ENCODE measurements at regions not wholly inside any gene's neighbourhood (a gene's known extent, or its start where the extent isn't known, plus 50 kb on each side); places are given as distances from the start of the nearest gene placed in this dataset.

DNA sequence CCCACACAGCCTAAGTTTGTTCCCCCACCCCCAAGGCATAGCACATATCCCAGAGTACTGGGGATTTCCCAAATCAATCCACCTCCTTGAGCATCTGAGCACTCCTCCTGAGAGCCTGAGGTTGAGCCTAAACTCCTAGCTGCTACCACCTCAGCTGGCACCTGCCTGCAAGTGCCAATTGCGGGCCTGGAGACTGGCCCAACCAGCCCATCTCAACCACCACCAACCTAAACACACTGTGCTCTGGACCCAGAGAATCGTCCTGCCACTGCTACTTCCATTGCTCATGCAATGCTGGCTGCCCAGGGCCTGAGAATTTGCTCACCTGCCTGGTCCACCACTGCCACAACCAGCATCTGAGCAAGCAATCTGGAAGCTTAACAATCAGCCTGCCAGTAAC is 177.1 kb downstream of the FGF13 start:
- no peak for DNase-seq (ENCODE audit: low read depth in 4 of 6, low spot score in 6 of 6)
- no peaks in the 10 kb centered on the region for H3K4me1 ChIP-seq (ENCODE audit: control insufficient read depth, insufficient read depth, low read length)
- no peak overlapping the region for H3K4me3 ChIP-seq (ENCODE audit: low read depth, low read length)
- H3K36me3 ChIP-seq (ENCODE audit: control insufficient read depth, insufficient read depth, low read length) = no peaks in the 10 kb centered on the region
- WGBS (ENCODE audit: insufficient coverage) = 52% methylated on average over 2 of the region's 2 CpGs
- H3K27me3 ChIP-seq (ENCODE audit: control insufficient read depth, insufficient read depth, low read length) = no peaks in the 10 kb centered on the region
- H3K27ac ChIP-seq (ENCODE audit: low read depth, low read length) = no peak overlapping the region
- H3K9me3 ChIP-seq (ENCODE audit: control insufficient read depth, insufficient read depth, low read length) = no peaks in the 10 kb centered on the region

DNA sequence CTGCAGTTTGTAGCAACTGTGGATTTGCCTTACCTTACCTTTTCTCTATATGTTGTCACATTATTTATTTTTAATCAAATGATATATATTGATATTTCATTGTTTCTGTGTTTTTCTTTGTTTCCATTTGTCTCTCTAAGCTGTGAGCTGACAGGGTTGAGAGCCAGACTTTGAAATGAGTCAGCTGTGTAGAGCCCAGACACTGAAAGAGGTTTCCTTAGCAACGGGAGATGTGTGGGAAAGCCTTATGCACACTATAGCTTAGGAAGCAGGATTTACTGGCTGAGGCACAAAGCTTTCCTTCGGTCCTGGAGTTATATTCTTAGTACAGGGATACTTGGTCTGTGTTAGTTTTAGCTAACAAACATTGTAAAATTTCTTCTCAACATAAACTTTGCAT is 192.2 kb downstream of the FGF13 start:
- H3K36me3 ChIP-seq (ENCODE audit: control insufficient read depth, insufficient read depth, low read length) = no peaks in the 10 kb centered on the region
- no peaks in the 10 kb centered on the region for H3K4me1 ChIP-seq (ENCODE audit: control insufficient read depth, insufficient read depth, low read length)
- 40% methylated on average over 1 of the region's 2 CpGs for WGBS (ENCODE audit: insufficient coverage)
- peak; percentile 35 to 95 (median 60) for DNase-seq (ENCODE audit: low read depth in 4 of 6, low spot score in 6 of 6)
- H3K4me3 ChIP-seq (ENCODE audit: low read depth, low read length) = no peak overlapping the region
- H3K27me3 ChIP-seq (ENCODE audit: control insufficient read depth, insufficient read depth, low read length) = no peaks in the 10 kb centered on the region
- H3K9me3 ChIP-seq (ENCODE audit: control insufficient read depth, insufficient read depth, low read length) = no peaks in the 10 kb centered on the region
- no peak overlapping the region for H3K27ac ChIP-seq (ENCODE audit: low read depth, low read length)

DNA sequence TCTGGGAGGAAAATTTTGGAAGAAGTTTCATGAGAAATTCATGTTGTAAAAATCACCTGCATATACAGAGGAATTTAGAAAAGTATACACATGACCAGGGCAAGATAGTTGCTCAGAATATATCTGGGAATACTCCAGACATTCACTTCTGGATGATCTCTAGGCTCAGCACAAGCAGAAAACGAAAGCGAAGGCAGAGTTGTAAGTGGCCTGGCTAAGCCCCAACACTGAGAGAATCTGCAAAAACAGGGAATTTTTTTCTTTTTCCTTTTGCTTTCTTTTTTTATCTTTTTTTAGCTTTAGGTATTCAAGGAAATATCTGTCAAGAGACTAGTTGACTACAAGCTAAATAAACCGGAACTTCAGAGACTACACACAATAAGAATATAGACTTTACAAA is 207.2 kb downstream of the FGF13 start:
- no peak overlapping the region for H3K27ac ChIP-seq (ENCODE audit: low read depth, low read length)
- WGBS (ENCODE audit: insufficient coverage) = no CpG with 5 or more reads among the region's 3 CpGs
- no peaks in the 10 kb centered on the region for H3K36me3 ChIP-seq (ENCODE audit: control insufficient read depth, insufficient read depth, low read length)
- no peak for DNase-seq (ENCODE audit: low read depth in 4 of 6, low spot score in 6 of 6)
- H3K9me3 ChIP-seq (ENCODE audit: control insufficient read depth, insufficient read depth, low read length) = peaks cover 2% of the 10 kb centered on the region
- no peaks in the 10 kb centered on the region for H3K27me3 ChIP-seq (ENCODE audit: control insufficient read depth, insufficient read depth, low read length)
- H3K4me1 ChIP-seq (ENCODE audit: control insufficient read depth, insufficient read depth, low read length) = no peaks in the 10 kb centered on the region
- H3K4me3 ChIP-seq (ENCODE audit: low read depth, low read length) = no peak overlapping the region

DNA sequence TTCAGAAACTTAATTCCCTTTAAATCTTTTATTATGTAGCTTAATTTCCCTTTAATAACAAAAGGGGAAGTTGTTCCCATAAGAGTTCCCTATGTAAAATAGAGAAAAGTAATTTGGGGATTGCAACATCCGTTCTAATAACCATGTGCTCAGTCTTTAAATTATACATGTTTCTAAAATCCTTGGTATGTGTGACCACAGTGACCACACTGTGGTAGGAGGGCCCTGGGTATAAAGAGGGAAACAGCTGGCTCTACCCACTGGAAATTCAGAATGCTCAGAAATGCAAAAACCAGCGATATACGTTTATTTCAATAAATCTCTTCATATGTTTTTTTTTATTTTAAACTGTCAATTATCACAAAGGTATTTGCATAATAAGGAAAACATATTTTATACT is 219.1 kb downstream of the FGF13 start:
- no peaks in the 10 kb centered on the region for H3K27me3 ChIP-seq (ENCODE audit: control insufficient read depth, insufficient read depth, low read length)
- no CpG with 5 or more reads among the region's 3 CpGs for WGBS (ENCODE audit: insufficient coverage)

DNA sequence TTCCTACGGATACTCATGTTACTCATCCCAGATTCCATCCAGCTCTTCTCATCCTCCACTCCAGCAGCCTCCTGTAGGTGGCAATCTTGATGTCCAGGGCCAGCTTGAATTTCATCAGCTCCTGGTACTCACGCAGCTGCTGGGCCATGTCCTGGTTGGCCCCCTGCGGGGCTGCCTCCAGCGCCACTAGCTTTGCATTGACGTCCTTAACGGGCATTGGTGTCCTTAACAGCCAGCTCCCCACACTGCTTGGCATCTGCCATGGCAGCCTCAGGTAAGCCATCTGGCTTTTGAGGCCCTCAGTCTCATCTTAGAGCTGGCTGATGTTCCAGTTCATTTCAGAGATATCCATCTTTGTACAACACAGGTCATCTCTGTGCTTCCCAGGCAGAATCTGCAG is 223.7 kb downstream of the FGF13 start:
- no peak overlapping the region for H3K27ac ChIP-seq (ENCODE audit: low read depth, low read length)
- H3K4me1 ChIP-seq (ENCODE audit: control insufficient read depth, insufficient read depth, low read length) = no peaks in the 10 kb centered on the region
- no peak for DNase-seq (ENCODE audit: low read depth in 4 of 6, low spot score in 6 of 6)
- H3K9me3 ChIP-seq (ENCODE audit: control insufficient read depth, insufficient read depth, low read length) = no peaks in the 10 kb centered on the region
- no peaks in the 10 kb centered on the region for H3K36me3 ChIP-seq (ENCODE audit: control insufficient read depth, insufficient read depth, low read length)
- H3K27me3 ChIP-seq (ENCODE audit: control insufficient read depth, insufficient read depth, low read length) = peaks cover 3% of the 10 kb centered on the region
- H3K4me3 ChIP-seq (ENCODE audit: low read depth, low read length) = no peak overlapping the region
- 78% methylated on average over 6 of the region's 6 CpGs for WGBS (ENCODE audit: insufficient coverage)

More for the DNA sequence above, 219.1 kb downstream of the FGF13 start:
- Histone ChIP-seq H3K4me3 (ENCODE audit: low read depth, low read length) (no peak overlapping the region), H3K4me1 (ENCODE audit: control insufficient read depth, insufficient read depth, low read length) (no peaks in the 10 kb centered on the region), H3K36me3 (ENCODE audit: control insufficient read depth, insufficient read depth, low read length) (no peaks in the 10 kb centered on the region), H3K27ac (ENCODE audit: low read depth, low read length) (no peak overlapping the region), H3K9me3 (ENCODE audit: control insufficient read depth, insufficient read depth, low read length) (no peaks in the 10 kb centered on the region)
- DNase-seq (ENCODE audit: low read depth in 4 of 6, low spot score in 6 of 6) = no peak

DNA sequence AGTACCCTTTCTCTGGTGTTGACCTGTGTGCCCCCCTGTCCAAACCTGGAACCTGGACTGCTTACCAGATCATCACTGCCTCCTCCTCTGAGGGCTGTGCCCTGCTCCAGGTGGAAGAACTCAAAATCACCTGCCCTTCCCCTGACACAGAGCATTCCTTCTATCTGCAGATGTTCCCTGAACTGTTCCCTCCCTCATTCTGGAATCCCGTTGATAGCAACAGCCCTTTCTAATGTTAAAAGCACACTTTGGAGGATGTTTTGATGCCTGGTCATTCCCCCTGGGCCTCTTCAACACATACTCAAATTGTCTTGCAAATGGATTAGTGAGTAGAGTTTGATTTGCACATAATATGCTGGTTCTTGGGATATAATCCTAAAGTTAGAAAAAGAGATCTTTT is 225.8 kb downstream of the FGF13 start:
- Histone ChIP-seq H3K9me3 (ENCODE audit: control insufficient read depth, insufficient read depth, low read length) (no peaks in the 10 kb centered on the region), H3K4me3 (ENCODE audit: low read depth, low read length) (no peak overlapping the region), H3K27me3 (ENCODE audit: control insufficient read depth, insufficient read depth, low read length) (peaks cover 3% of the 10 kb centered on the region), H3K4me1 (ENCODE audit: control insufficient read depth, insufficient read depth, low read length) (no peaks in the 10 kb centered on the region), H3K36me3 (ENCODE audit: control insufficient read depth, insufficient read depth, low read length) (no peaks in the 10 kb centered on the region), H3K27ac (ENCODE audit: low read depth, low read length) (no peak overlapping the region)
- no peak for DNase-seq (ENCODE audit: low read depth in 4 of 6, low spot score in 6 of 6)
- WGBS (ENCODE audit: insufficient coverage) = no CpG with 5 or more reads among the region's 1 CpG

DNA sequence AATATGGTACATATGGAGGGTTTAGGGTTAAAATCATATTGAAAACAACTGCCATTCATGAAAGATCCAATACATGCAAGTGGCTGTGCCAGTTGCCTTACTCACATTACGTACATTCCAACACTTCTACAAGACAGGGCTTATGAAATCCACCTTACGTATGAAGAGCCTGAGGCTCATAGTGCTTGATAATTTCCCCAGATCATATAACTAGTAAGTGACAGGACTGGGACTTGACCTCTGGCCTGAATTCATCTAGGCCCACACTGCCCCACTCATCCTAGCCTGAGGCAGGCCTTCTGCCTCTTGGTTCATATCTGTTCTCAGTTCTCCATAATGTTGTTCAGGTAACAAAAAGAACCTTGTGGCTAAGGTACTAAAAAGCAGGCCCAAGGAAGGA is 226.3 kb downstream of the FGF13 start:
- 76% methylated on average over 2 of the region's 2 CpGs for WGBS (ENCODE audit: insufficient coverage)

DNA sequence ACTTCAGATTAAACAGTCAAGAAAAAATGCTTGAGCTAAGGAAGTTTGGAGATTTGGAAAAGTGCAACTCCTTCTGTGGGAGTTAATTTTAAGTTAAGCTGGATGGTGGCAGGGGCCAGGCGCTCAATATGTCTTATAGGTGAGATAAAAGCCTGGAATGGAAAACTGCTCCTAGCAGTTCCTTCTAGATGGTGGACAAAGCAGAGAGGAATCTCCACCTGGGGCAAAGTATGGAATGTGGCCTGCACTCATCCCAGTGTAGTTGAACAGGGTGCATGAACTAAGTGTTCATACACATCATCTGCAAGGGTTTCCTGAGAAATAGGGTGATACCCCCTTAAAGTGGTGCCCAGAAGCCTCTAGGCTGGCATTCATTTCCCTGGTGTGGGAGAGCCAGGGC is 227.1 kb downstream of the FGF13 start:
- H3K27ac ChIP-seq (ENCODE audit: low read depth, low read length) = no peak overlapping the region
- H3K27me3 ChIP-seq (ENCODE audit: control insufficient read depth, insufficient read depth, low read length) = peaks cover 3% of the 10 kb centered on the region
- no peaks in the 10 kb centered on the region for H3K9me3 ChIP-seq (ENCODE audit: control insufficient read depth, insufficient read depth, low read length)
- H3K4me3 ChIP-seq (ENCODE audit: low read depth, low read length) = no peak overlapping the region
- H3K36me3 ChIP-seq (ENCODE audit: control insufficient read depth, insufficient read depth, low read length) = no peaks in the 10 kb centered on the region
- no peaks in the 10 kb centered on the region for H3K4me1 ChIP-seq (ENCODE audit: control insufficient read depth, insufficient read depth, low read length)
- 62% methylated on average over 1 of the region's 1 CpG for WGBS (ENCODE audit: insufficient coverage)
- no peak for DNase-seq (ENCODE audit: low read depth in 4 of 6, low spot score in 6 of 6)

More for the DNA sequence above, 226.3 kb downstream of the FGF13 start:
- Histone ChIP-seq H3K36me3 (ENCODE audit: control insufficient read depth, insufficient read depth, low read length) (no peaks in the 10 kb centered on the region), H3K27me3 (ENCODE audit: control insufficient read depth, insufficient read depth, low read length) (peaks cover 3% of the 10 kb centered on the region), H3K9me3 (ENCODE audit: control insufficient read depth, insufficient read depth, low read length) (no peaks in the 10 kb centered on the region), H3K4me3 (ENCODE audit: low read depth, low read length) (no peak overlapping the region), H3K4me1 (ENCODE audit: control insufficient read depth, insufficient read depth, low read length) (no peaks in the 10 kb centered on the region), H3K27ac (ENCODE audit: low read depth, low read length) (no peak overlapping the region)
- no peak for DNase-seq (ENCODE audit: low read depth in 4 of 6, low spot score in 6 of 6)

DNA sequence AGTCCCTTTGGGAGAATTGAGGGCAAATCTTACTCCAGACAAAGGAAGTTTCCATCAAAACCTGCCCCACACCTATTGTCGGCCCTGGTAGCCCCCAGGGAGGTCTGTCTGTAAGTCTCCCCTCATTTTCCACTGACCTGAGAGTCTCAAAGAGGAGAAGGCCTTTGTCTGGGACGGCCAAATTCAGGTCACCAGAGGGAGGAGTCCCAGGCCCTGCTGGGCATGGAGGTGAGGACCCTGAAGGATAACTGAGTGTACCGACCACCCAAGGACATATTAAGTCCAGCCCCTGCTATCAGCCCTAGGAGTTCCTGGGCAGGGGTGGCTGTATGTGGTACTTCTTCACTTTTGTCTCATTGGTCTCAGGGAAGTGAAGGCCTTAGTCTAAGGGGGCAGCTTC is 229.9 kb downstream of the FGF13 start:
- WGBS (ENCODE audit: insufficient coverage) = no CpG with 5 or more reads among the region's 3 CpGs
- Histone ChIP-seq H3K27ac (ENCODE audit: low read depth, low read length) (no peak overlapping the region), H3K4me3 (ENCODE audit: low read depth, low read length) (no peak overlapping the region), H3K27me3 (ENCODE audit: control insufficient read depth, insufficient read depth, low read length) (peaks cover 3% of the 10 kb centered on the region), H3K36me3 (ENCODE audit: control insufficient read depth, insufficient read depth, low read length) (no peaks in the 10 kb centered on the region), H3K4me1 (ENCODE audit: control insufficient read depth, insufficient read depth, low read length) (no peaks in the 10 kb centered on the region), H3K9me3 (ENCODE audit: control insufficient read depth, insufficient read depth, low read length) (no peaks in the 10 kb centered on the region)
- no peak for DNase-seq (ENCODE audit: low read depth in 4 of 6, low spot score in 6 of 6)

DNA sequence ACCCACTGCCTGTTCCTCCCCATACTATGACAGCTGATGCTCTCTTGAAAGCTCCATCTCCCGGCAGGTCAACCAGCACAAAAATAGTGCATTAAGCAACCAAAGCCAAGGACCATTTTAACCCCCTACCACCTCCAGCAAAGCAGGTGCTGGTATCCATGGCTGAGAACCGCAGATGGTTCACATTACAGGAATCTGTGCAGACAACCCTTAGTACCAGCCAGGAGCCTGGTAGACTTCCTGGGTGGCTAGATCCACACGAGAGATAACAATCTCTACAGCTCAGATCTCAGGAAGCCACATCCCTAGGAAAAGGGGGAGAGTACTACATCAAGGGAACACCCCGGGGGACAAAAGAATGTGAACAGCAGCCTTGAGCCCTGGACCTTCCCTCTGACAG is 248.0 kb downstream of the FGF13 start:
- Histone ChIP-seq H3K9me3 (ENCODE audit: control insufficient read depth, insufficient read depth, low read length) (no peaks in the 10 kb centered on the region), H3K4me3 (ENCODE audit: low read depth, low read length) (no peak overlapping the region), H3K36me3 (ENCODE audit: control insufficient read depth, insufficient read depth, low read length) (no peaks in the 10 kb centered on the region), H3K27me3 (ENCODE audit: control insufficient read depth, insufficient read depth, low read length) (no peaks in the 10 kb centered on the region), H3K27ac (ENCODE audit: low read depth, low read length) (no peak overlapping the region), H3K4me1 (ENCODE audit: control insufficient read depth, insufficient read depth, low read length) (no peaks in the 10 kb centered on the region)
- WGBS (ENCODE audit: insufficient coverage) = 91% methylated on average over 3 of the region's 4 CpGs
- no peak for DNase-seq (ENCODE audit: low read depth in 4 of 6, low spot score in 6 of 6)

Data from spinal cord (tissue), 9 donors.